ENCODE measurements at regions not wholly inside any gene's neighbourhood (a gene's known extent, or its start where the extent isn't known, plus 50 kb on each side); places are given as distances from the start of the nearest gene placed in this dataset.

GRCh38 chr13:32905864-32906180 lies 110.4 kb upstream of the KL start:
- Histone ChIP-seq H3K4me3 (ENCODE audit: low read depth, low read length) (no peak overlapping the region), H3K36me3 (ENCODE audit: control insufficient read depth, insufficient read depth, low read length) (no peaks in the 10 kb centered on the region), H3K27me3 (ENCODE audit: control insufficient read depth, insufficient read depth, low read length) (no peaks in the 10 kb centered on the region)
- TF ChIP-seq CTCF (IDR thresholded peaks at IDR 0.05; ENCODE audit: insufficient read depth, low read depth, low read length) = no peak
- ChIA-PET CTCF (no interaction called here), POLR2A (no interaction called here)
- DNase-seq (ENCODE audit: low read depth) = no peak

DNA sequence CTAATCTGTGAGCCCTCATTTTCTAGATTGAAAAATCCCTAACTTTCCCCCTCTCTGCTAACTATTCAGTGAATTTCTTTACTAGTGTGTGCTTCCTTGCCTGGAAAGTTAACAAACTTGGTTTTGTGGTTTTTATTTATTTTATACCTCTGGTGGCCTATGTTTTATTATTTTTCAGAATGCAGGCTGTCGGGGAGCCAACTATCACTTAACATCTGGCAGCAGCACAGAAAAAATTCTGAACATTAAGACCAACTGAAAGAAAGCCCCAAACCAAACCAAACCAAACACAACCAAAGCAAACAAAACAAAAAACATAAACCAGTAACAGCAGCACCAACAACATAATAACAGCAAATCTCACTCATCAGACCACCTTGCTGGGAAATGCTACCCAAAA lies 109.0 kb upstream of the KL start:
- H3K27me3 ChIP-seq (ENCODE audit: control insufficient read depth, insufficient read depth, low read length) = no peaks in the 10 kb centered on the region
- no peak for TF ChIP-seq CTCF (IDR thresholded peaks at IDR 0.05; ENCODE audit: insufficient read depth, low read depth, low read length)
- ChIA-PET CTCF (no interaction called here), POLR2A (no interaction called here)
- no peak for DNase-seq (ENCODE audit: low read depth)
- H3K36me3 ChIP-seq (ENCODE audit: control insufficient read depth, insufficient read depth, low read length) = no peaks in the 10 kb centered on the region
- no peak overlapping the region for H3K4me3 ChIP-seq (ENCODE audit: low read depth, low read length)

DNA sequence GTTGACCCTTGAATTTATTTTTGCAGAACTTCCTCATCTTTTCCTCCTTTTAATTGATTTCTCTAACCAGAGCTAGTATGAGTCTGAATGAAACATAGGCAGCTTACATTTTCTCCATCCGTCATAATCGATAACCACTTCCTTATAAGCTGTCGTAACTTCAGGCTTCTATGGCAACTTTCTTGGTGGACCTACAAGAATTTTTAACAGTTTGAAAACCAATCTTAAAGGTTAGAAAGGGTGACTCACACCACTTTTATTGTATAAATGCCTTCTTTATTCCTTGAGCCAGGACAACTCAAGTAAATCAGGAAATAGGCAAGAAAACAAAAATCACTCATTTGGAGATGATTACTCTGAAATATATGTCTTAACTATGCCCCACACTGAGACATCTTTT lies 105.7 kb upstream of the KL start:
- H3K27me3 ChIP-seq (ENCODE audit: control insufficient read depth, insufficient read depth, low read length) = no peaks in the 10 kb centered on the region
- no peak overlapping the region for H3K4me3 ChIP-seq (ENCODE audit: low read depth, low read length)
- no peaks in the 10 kb centered on the region for H3K36me3 ChIP-seq (ENCODE audit: control insufficient read depth, insufficient read depth, low read length)
- DNase-seq (ENCODE audit: low read depth) = no peak
- POLR2A ChIA-PET = no interaction called here
- TF ChIP-seq CTCF (IDR thresholded peaks at IDR 0.05; ENCODE audit: insufficient read depth, low read depth, low read length) = no peak
- CTCF ChIA-PET = interaction anchor here (0.6 to 2.3 kb wide), 2 partner anchors 10 to 97 kb away, joined by 3 to 8 read pairs; no protein-coding TSS in a partner anchor

- peak; percentile 37 for TF ChIP-seq CTCF (IDR thresholded peaks at IDR 0.05; ENCODE audit: insufficient read depth, low read depth, low read length)
- no peaks in the 10 kb centered on the region for H3K36me3 ChIP-seq (ENCODE audit: control insufficient read depth, insufficient read depth, low read length)
- DNase-seq (ENCODE audit: low read depth) = no peak
- no peaks in the 10 kb centered on the region for H3K27me3 ChIP-seq (ENCODE audit: control insufficient read depth, insufficient read depth, low read length)
- POLR2A ChIA-PET = no interaction called here
- H3K4me3 ChIP-seq (ENCODE audit: low read depth, low read length) = no peak overlapping the region
- CTCF ChIA-PET = interaction anchor here (1.1 to 2.7 kb wide), 3 partner anchors 9 to 28 kb away, joined by 3 to 8 read pairs (median 8); no protein-coding TSS in a partner anchor
Observed at GRCh38 chr13:32911506-32911905, 104.7 kb upstream of the KL start.

DNA sequence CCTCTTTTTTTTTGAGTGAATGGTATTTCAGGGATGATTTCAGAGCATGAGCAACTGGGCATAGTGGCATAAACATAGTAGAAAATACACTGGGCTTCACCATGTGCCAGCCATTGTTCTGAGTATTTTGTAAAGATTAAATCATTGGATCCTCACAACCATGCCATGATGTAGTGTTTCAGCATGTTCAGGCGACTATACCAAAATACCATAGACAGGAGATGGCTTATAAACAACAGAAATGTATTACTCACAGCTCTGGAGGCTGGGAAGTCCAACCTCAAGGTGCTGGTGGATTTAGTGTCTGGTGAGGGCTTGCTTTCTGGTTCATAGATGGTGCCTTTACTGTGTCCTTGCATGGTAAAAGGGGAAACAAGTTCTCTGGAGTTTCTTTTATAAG lies 101.5 kb upstream of the KL start:
- POLR2A ChIA-PET = no interaction called here

More for the DNA sequence above, 101.5 kb upstream of the KL start:
- no peak overlapping the region for H3K4me3 ChIP-seq (ENCODE audit: low read depth, low read length)
- no peaks in the 10 kb centered on the region for H3K36me3 ChIP-seq (ENCODE audit: control insufficient read depth, insufficient read depth, low read length)
- no peaks in the 10 kb centered on the region for H3K27me3 ChIP-seq (ENCODE audit: control insufficient read depth, insufficient read depth, low read length)
- no peak for DNase-seq (ENCODE audit: low read depth)
- CTCF ChIA-PET = no interaction called here
- TF ChIP-seq CTCF (IDR thresholded peaks at IDR 0.05; ENCODE audit: insufficient read depth, low read depth, low read length) = no peak
